HL-60 (cell line): ENCODE measurements at regions not wholly inside any gene's neighbourhood (a gene's known extent, or its start where the extent isn't known, plus 50 kb on each side); places are given as distances from the start of the nearest gene placed in this dataset.

ENCODE experiments used
- DNase-seq, 2 experiments: peaks; one replicate each; pipeline ENCODE4 v3.0.0-alpha.2; 2010 to 2020; ENCODE audit warnings: low read depth in 1 of 2, low spot score in 1 of 2
- H3K27ac ChIP-seq: fragments of 250-450 bp; sonication (Bioruptor Pico); replicated peaks from 2 replicates; pipeline ENCODE4 v1.5.1; 2020; ENCODE audit warnings: mild to moderate bottlenecking, moderate library complexity
- H3K27me3 ChIP-seq: fragments of 250-450 bp; sonication (Bioruptor Pico); 2 replicates; pipeline ENCODE4 v1.5.1; 2021; ENCODE audit warnings: mild to moderate bottlenecking, moderate library complexity; ENCODE audit not compliant: insufficient read depth, poor library complexity, severe bottlenecking
- H3K4me3 ChIP-seq: replicated peaks from 2 replicates; pipeline ENCODE4 v1.5.1; 2011; ENCODE audit warnings: mild to moderate bottlenecking, control low read depth, low read length; ENCODE audit not compliant: insufficient read depth
- CTCF ChIP-seq: IDR thresholded peaks from one replicate; pipeline ENCODE4 v1.5.1; 2011; ENCODE audit warnings: low read length, control low read depth, inconsistent platforms; ENCODE audit not compliant: insufficient read depth
- GABPA ChIP-seq: IDR thresholded peaks from 2 replicates; pipeline ENCODE4 v1.6.1; 2012; ENCODE audit warnings: low read depth
- POLR2AphosphoS5 ChIP-seq: IDR thresholded peaks from 2 replicates; pipeline ENCODE4 v1.6.1; 2012; ENCODE audit warnings: low read depth
- REST ChIP-seq: IDR thresholded peaks from 2 replicates; pipeline ENCODE4 v1.6.1; 2012; ENCODE audit warnings: low read depth; ENCODE audit not compliant: insufficient replicate concordance
- SPI1 ChIP-seq: IDR thresholded peaks from 2 replicates; pipeline ENCODE4 v1.6.1; 2012; ENCODE audit warnings: low read depth, mild to moderate bottlenecking, borderline replicate concordance

- no peak for DNase-seq
- H3K27ac ChIP-seq, result no peak overlapping the region
- TF ChIP-seq GABPA, result no peak
- no peak for TF ChIP-seq POLR2AphosphoS5
- no peak for TF ChIP-seq REST
- no peak for TF ChIP-seq CTCF
- TF ChIP-seq SPI1, result no peak
- no peaks in the 10 kb centered on the region for H3K27me3 ChIP-seq
- no peak overlapping the region for H3K4me3 ChIP-seq
Measured at GRCh38 chr16:87053016-87053982, 263.9 kb downstream of the C16orf95 start.

- no peak for DNase-seq
- H3K4me3 ChIP-seq, result no peak overlapping the region
- H3K27me3 ChIP-seq, result no peaks in the 10 kb centered on the region
- no peak for TF ChIP-seq REST
- no peak for TF ChIP-seq GABPA
- no peak for TF ChIP-seq SPI1
- no peak for TF ChIP-seq POLR2AphosphoS5
- TF ChIP-seq CTCF, result no peak
- no peak overlapping the region for H3K27ac ChIP-seq
Measured at GRCh38 chr16:87054154-87054553, 263.0 kb downstream of the C16orf95 start.

GRCh38 chr16:87054856-87055255, 262.3 kb downstream of the C16orf95 start:
- no peak overlapping the region for H3K27ac ChIP-seq
- no peak overlapping the region for H3K4me3 ChIP-seq
- no peaks in the 10 kb centered on the region for H3K27me3 ChIP-seq
- TF ChIP-seq SPI1 (no peak), REST (no peak)
- DNase-seq, result no peak
